ENCODE measurements at regions not wholly inside any gene's neighbourhood (a gene's known extent, or its start where the extent isn't known, plus 50 kb on each side); places are given as distances from the start of the nearest gene placed in this dataset.

DNA sequence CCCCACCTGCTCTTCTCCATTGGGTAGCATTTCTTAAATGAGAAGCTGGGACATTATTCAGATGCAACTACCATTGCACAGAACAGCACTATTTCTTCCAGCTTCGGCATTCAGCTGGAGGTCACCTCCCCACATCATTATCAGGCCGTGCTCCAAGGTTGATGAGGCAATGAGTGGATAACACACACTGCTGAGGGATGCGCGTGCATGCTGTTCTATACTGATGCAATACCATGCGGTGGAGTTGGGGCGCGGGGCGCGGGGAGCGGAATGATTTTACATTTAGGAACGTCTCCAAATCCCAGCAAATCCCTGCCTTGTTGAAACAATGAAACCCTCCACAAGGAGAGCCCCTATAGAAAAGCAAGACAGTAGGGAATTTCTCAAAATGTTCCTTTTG lies 283.4 kb downstream of the GRIN2B start:
- no peaks in the 10 kb centered on the region for H3K36me3 Mint-ChIP-seq
- no peak for DNase-seq (ENCODE audit: low spot score in 2 of 2)
- peaks cover 4% of the 10 kb centered on the region for H3K9me3 Mint-ChIP-seq
- ATAC-seq, result no peak
- no peaks in the 10 kb centered on the region for H3K4me1 Mint-ChIP-seq
- H3K4me3 Mint-ChIP-seq, result no peak overlapping the region
- H3K27ac Mint-ChIP-seq, result no peak overlapping the region

DNA sequence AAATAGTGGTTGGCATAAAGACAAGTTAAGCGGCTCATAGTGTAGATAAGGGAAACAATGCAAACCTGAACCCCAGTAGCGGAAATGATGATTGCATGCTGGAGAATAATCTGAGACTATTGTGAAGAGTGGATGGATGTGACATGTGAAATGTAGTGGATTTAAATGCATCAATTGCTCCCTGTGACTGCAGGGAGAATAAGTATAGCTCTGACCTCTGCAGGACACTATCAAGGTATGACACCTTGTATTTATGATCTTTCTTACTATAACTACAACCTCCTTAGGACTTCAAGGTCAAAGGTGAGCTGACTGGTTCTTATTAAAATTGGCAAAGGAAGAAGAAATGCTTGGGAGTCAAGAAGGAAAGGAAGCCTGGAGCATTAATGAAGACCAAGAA lies 285.6 kb downstream of the GRIN2B start:
- no peak overlapping the region for H3K4me3 Mint-ChIP-seq
- no peaks in the 10 kb centered on the region for H3K4me1 Mint-ChIP-seq
- H3K9me3 Mint-ChIP-seq, result peaks cover 4% of the 10 kb centered on the region
- no peak overlapping the region for H3K27ac Mint-ChIP-seq
- ATAC-seq (no peak), DNase-seq (ENCODE audit: low spot score in 2 of 2) (no peak)
- no peaks in the 10 kb centered on the region for H3K36me3 Mint-ChIP-seq

DNA sequence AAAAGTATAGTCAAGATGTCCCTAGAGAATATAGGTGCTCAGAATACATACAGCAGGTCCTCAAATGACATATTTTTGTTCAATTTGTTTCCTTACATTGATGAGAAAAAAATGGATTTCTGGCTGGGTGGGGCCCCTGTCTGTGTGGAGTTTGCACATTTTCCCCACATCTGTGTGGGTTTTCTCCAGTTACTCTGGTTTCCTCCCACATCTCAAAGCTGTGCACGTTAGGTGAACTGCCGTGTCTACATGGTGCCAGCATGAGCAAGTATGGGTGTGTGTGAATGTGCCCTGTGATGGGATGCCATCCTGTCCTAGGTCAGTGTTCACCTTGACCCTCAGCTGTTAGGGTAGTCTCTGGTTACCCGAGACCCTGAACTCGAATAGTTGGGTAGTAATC lies 289.1 kb downstream of the GRIN2B start:
- no peak for ATAC-seq
- Mint-ChIP-seq H3K36me3 (no peaks in the 10 kb centered on the region), H3K9me3 (peaks cover 14% of the 10 kb centered on the region), H3K4me3 (no peak overlapping the region), H3K4me1 (no peaks in the 10 kb centered on the region), H3K27ac (no peak overlapping the region)
- DNase-seq (ENCODE audit: low spot score in 2 of 2), result no peak

DNA sequence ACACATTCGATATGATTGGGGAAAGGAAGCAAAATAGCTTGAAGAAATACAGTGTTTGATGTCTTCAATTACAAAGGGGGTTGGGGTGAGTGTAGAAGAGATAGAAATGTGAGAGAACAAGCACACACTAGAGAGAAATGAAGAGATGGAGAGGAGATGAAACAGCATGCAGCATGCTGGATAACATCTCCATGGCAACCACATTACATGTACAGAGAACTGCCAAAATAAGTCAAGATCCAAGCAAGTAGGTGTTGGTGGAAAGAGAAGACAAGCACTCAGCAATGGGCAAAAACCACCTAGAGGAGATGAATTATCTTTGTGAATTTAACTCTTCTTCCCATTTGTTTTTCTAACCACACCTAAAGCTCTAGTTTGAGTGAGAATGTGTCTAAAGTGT lies 289.8 kb downstream of the GRIN2B start:
- peaks cover 14% of the 10 kb centered on the region for H3K9me3 Mint-ChIP-seq
- no peaks in the 10 kb centered on the region for H3K4me1 Mint-ChIP-seq
- no peak for ATAC-seq
- no peaks in the 10 kb centered on the region for H3K36me3 Mint-ChIP-seq
- H3K4me3 Mint-ChIP-seq, result no peak overlapping the region
- DNase-seq (ENCODE audit: low spot score in 2 of 2), result no peak
- H3K27ac Mint-ChIP-seq, result no peak overlapping the region

DNA sequence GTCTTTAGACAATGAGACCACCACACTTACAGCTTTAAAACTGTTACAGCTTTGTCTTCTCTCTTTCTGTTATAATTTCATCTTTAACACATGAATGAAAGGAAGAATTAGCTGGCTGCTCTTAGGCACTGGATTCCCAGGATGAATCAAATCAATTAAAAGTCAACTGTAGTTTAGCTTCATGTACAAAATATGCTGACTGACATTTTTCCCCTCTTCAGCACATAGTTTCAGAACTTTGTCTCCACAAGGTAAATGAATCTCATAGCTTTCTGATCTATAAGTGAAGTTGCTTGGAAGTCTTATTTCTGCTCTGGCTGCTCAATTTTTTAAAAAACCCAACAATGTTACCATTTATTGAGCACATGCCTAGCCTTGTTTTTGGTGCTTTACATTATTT lies 293.8 kb downstream of the GRIN2B start:
- Mint-ChIP-seq H3K4me1 (no peaks in the 10 kb centered on the region), H3K27ac (no peak overlapping the region), H3K9me3 (peaks cover 10% of the 10 kb centered on the region), H3K36me3 (no peaks in the 10 kb centered on the region), H3K4me3 (no peak overlapping the region)
- DNase-seq (ENCODE audit: low spot score in 2 of 2) (no peak), ATAC-seq (no peak)

DNA sequence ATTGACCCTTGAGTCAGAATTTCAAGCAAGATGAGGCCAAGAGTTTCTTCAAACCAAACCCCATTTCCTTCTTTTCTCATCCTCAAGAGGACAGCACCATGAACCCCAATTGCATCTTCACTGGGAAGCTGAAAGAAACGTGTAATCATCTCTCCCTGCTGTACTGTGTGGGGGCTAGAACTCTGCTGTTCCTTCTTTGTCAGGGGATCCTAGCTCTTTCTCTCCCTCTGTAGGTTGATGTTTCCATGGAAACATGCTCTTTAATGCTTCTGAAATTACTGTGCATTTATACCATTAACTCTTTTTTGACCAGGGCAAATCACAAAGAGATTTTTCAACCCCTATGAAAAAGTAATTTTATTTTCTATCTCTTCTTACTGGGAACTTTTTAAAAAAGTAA lies 295.1 kb downstream of the GRIN2B start:
- Mint-ChIP-seq H3K4me1 (no peaks in the 10 kb centered on the region), H3K9me3 (peaks cover 10% of the 10 kb centered on the region), H3K4me3 (no peak overlapping the region), H3K36me3 (no peaks in the 10 kb centered on the region), H3K27ac (no peak overlapping the region)
- ATAC-seq (no peak), DNase-seq (ENCODE audit: low spot score in 2 of 2) (no peak)

DNA sequence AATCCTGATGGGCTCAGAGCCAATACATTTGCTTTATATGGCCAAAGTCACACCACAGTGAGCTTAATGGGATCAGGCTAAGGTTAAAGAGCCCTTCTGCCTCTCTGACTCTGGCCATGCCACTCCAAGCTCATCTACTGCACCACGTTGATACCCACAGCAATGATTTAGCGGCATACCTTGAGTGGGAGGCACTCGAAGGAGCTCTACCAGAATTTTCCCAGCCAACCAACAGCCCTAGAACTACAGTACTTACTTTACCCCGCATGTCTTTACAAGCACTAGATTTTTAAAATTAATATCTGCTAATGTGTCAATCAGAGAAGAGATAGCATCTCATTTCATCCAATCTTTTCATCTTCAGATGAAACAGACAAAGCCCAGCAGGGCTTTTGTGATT lies 300.5 kb downstream of the GRIN2B start:
- no peak for ATAC-seq
- Mint-ChIP-seq H3K36me3 (no peaks in the 10 kb centered on the region), H3K9me3 (no peaks in the 10 kb centered on the region), H3K27ac (no peak overlapping the region), H3K4me1 (no peaks in the 10 kb centered on the region), H3K4me3 (no peak overlapping the region)
- no peak for DNase-seq (ENCODE audit: low spot score in 2 of 2)

DNA sequence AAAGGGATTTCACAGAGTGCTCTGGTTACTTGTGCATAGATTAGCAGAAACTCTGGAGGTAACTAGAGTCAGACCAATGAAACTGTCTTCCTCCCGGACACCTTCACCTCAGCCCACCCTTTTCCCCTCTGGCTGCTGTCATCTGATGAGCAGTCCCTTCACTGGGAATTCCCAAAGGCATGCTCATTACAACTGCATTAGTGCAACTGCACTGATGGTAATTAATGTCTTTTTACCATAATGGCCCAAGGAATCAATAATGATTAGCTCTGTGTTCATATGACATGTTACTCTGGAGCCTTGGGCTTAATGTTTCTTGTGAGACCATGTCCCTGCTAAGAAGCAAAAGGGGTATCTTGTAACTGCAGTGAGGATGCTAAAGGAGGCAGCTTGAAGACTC lies 304.5 kb downstream of the GRIN2B start:
- no peaks in the 10 kb centered on the region for H3K4me1 Mint-ChIP-seq
- H3K36me3 Mint-ChIP-seq, result no peaks in the 10 kb centered on the region
- ATAC-seq (no peak), DNase-seq (ENCODE audit: low spot score in 2 of 2) (no peak)
- H3K27ac Mint-ChIP-seq, result no peak overlapping the region
- H3K9me3 Mint-ChIP-seq, result no peaks in the 10 kb centered on the region
- no peak overlapping the region for H3K4me3 Mint-ChIP-seq

DNA sequence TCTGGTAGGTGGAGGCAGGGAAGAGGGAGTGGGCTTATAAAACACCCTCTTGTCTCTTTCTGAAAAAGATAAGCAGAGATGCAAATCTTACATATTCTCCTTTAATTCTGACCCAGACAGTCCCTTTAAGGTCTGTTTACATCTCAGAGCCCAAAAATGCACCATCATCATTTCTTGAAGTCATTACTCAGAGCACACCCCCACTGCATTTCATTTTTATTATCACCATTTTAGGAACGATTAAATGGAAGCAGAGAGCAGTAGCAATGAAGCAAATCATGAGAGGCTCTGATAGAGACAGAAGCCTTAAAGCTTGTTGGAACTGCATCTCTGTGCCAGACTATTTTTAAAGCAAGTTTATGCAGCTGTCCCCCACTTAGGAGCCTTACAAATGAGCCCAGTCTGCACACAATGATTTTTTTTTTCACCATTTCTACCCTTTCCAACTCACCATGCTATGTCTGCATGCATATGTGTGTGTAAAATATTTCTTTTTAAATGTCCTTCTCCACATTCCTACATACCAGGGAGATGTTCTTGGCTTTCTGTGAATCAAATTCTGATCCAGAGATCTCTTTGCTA lies 311.0 kb downstream of the GRIN2B start:
- H3K27ac Mint-ChIP-seq, result no peak overlapping the region
- no peaks in the 10 kb centered on the region for H3K36me3 Mint-ChIP-seq
- no peak for DNase-seq (ENCODE audit: low spot score in 2 of 2)
- peaks cover 2% of the 10 kb centered on the region for H3K9me3 Mint-ChIP-seq
- H3K4me3 Mint-ChIP-seq, result no peak overlapping the region
- no peaks in the 10 kb centered on the region for H3K4me1 Mint-ChIP-seq
- no peak for ATAC-seq

DNA sequence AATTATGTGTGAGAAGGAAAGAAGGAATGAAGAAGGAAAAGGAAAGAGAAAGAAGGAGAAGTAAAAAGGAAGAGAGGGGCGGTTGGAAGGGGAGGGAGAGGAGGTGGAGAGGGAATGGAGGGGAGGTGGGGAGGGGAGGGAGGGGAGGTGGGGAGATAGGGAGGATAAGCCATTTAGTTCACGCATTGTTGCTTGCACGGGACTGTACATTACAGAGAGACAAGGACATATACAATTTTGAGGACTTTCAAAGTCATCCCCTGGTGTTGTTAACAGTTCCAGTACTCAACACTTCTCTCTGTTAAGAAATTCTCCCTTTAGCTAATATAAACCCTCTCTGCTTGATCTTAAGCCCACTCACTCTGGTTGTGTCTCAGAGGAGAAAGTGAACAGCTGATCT lies 312.5 kb downstream of the GRIN2B start:
- ATAC-seq (no peak), DNase-seq (ENCODE audit: low spot score in 2 of 2) (no peak)
- Mint-ChIP-seq H3K36me3 (no peaks in the 10 kb centered on the region), H3K4me1 (no peaks in the 10 kb centered on the region), H3K9me3 (peaks cover 2% of the 10 kb centered on the region), H3K27ac (no peak overlapping the region), H3K4me3 (no peak overlapping the region)

DNA sequence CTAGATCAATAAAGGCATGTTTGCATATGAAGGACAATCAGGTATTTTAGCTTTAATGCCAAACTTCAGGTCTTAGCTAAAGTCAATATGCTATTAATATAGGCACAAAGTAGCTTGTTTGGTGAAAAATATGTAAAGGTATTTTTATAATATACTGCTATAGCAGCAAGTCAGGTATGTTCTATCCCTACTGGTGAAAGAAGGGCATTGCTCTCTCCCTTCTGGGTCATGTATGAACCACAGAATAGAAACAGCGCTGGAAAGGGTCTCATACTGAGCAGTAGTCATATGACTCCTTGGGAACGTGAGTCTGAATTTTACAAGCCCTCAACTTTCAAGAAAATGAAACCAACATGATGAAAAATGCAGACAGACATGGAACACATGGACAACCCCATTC lies 314.6 kb downstream of the GRIN2B start:
- Mint-ChIP-seq H3K4me1 (no peaks in the 10 kb centered on the region), H3K27ac (no peak overlapping the region), H3K9me3 (peaks cover 2% of the 10 kb centered on the region), H3K36me3 (no peaks in the 10 kb centered on the region), H3K4me3 (no peak overlapping the region)
- no peak for ATAC-seq
- no peak for DNase-seq (ENCODE audit: low spot score in 2 of 2)

DNA sequence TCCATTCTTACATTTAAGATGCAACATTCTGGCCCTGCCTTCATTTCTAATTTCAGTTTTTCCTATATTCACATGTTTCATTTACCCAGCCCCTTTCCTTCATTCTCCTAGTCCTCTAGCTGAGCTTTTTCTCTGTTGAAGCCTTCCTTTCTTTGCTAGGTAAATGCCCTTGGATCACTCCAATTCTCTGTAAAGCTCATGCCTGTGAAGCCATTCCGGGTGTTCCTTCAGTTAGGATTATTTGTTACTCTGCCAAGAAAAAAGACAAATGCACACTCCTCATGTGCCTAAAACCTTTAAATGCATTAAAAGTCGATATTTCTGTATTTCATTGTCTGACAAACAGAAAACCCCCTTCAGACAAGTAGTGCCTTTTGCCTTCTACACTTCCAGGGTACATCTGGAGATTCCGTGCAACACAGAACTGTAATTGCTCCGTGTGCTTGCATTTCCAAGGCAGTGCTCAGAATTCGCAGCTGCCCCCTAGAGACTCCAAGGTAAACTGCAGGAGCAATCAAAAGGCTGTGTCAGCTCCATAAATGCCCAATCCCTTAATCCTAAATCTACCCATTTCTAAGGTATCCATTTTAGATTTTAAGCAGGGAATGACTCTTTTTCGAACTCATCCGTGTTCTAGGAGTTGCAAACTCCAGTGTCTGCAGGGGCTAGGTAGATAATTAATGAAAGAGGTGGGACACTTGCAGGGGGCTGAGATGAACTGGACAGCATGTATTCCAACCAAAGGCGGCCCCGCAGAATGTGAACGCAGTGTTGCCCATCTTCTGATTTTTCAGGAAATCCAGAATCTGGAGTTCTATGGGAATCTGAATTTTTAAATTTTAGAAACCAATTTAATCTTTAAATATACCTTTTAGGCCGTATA lies 320.2 kb downstream of the GRIN2B start:
- H3K4me3 Mint-ChIP-seq, result no peak overlapping the region
- H3K4me1 Mint-ChIP-seq, result no peaks in the 10 kb centered on the region
- no peaks in the 10 kb centered on the region for H3K9me3 Mint-ChIP-seq
- peak; percentile 45 for ATAC-seq
- no peaks in the 10 kb centered on the region for H3K36me3 Mint-ChIP-seq
- no peak for DNase-seq (ENCODE audit: low spot score in 2 of 2)
- H3K27ac Mint-ChIP-seq, result no peak overlapping the region

DNA sequence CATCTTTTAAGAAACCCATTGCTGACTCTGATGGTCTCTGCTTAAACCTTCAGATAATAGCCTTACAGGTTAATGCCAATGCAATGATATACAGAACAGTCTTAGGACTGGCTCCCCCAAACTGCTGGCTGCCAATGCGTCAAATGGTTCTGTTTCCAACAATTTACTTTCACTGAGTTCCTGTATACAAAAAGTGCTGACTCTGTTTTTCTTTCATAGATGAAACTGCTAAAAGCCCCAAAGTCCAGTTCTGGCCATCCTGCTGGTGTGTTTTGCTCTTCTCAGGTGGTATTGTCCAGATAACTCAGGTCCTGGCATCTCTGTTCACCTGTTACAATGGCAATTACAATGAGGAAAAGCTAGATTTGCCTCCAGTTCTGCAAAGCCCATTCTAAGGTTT lies 326.9 kb downstream of the GRIN2B start:
- no peak overlapping the region for H3K4me3 Mint-ChIP-seq
- no peaks in the 10 kb centered on the region for H3K4me1 Mint-ChIP-seq
- H3K27ac Mint-ChIP-seq, result no peak overlapping the region
- DNase-seq (ENCODE audit: low spot score in 2 of 2) (no peak), ATAC-seq (no peak)
- H3K36me3 Mint-ChIP-seq, result no peaks in the 10 kb centered on the region
- H3K9me3 Mint-ChIP-seq, result no peaks in the 10 kb centered on the region

DNA sequence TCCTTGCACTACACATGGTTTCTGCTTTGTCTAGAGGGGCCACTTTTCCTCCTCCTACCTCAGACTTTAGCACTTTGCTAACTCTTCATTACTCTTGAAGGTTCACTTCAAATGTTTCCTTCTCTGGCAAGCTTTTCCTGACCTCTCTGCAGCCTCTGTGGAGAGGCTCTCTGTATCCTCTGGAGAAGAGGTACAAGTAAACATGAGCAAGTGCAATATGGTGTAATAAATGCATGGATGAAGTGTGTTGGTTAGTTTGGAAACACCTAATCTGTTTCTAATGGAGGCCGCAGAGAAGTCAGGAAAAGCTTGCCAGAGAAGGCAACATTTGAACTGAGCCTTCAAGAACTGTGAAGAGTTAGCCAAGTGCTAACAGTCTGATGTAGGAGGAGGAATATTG lies 329.3 kb downstream of the GRIN2B start:
- Mint-ChIP-seq H3K4me1 (no peaks in the 10 kb centered on the region), H3K27ac (no peak overlapping the region), H3K9me3 (no peaks in the 10 kb centered on the region), H3K4me3 (no peak overlapping the region), H3K36me3 (no peaks in the 10 kb centered on the region)
- ATAC-seq (no peak), DNase-seq (ENCODE audit: low spot score in 2 of 2) (no peak)

DNA sequence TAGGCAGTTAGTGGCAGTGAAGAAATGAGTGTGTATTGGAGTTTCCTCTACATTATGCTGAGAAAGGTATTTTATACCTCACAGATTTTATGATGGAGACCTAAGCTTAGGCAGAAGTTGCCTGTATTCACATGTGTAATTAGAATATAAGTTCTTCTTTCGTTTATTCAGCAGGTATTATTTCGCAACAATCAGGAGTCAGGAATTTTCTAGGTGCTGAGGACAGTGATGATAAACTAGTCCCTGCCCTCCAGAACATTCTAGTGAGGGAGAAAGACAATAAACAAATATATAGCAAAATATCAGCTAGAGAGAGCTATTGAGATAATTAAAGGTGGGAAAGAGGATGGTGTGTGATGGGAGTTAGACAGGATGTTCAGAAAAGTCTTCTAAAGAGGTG lies 345.7 kb downstream of the GRIN2B start:
- ATAC-seq, result no peak
- Mint-ChIP-seq H3K9me3 (peaks cover 6% of the 10 kb centered on the region), H3K4me1 (no peaks in the 10 kb centered on the region), H3K27ac (no peak overlapping the region), H3K4me3 (no peak overlapping the region), H3K36me3 (no peaks in the 10 kb centered on the region)
- DNase-seq (ENCODE audit: low spot score in 2 of 2), result no peak

DNA sequence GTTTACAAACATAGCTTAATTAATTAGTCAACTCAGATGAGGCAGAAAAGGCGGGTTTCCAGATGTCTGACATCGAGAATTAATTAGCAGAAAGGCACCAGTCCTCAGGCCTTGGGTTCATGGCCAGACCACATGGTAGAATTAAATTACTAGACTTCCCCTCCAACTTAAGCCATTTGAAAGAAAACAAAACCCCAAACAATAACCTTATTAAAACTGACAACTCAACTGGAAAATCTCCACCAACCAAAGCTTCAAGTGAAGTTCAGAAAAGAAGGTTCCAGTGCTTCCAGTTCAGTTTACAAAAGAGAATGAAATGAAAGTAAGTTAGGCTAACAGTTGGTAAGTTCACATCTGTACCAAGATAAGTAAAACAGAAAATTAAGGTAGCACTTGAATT lies 349.5 kb downstream of the GRIN2B start:
- H3K4me1 Mint-ChIP-seq, result no peaks in the 10 kb centered on the region
- H3K9me3 Mint-ChIP-seq, result peaks cover 10% of the 10 kb centered on the region
- DNase-seq (ENCODE audit: low spot score in 2 of 2) (no peak), ATAC-seq (no peak)
- H3K36me3 Mint-ChIP-seq, result no peaks in the 10 kb centered on the region
- no peak overlapping the region for H3K4me3 Mint-ChIP-seq
- H3K27ac Mint-ChIP-seq, result no peak overlapping the region
